ENCODE measurements at regions not wholly inside any gene's neighbourhood (a gene's known extent, or its start where the extent isn't known, plus 50 kb on each side); places are given as distances from the start of the nearest gene placed in this dataset.
A peak's percentile ranks its signal among the peaks of the same experiment; 100 is the strongest.
"Not testable (repeated sequence)": the region's sequence is repeated elsewhere in the genome, so short reads cannot be mapped to it uniquely, and the experiment has no call there.

GRCh38 chr7:150046290-150047194, 172.8 kb downstream of the ATP6V0E2 start:
- DNase-seq, result not testable (repeated sequence)

GRCh38 chr7:150047329-150047728, 173.6 kb downstream of the ATP6V0E2 start:
- peak in 19 of 58 donors; percentile 7 to 58 (median 32) for DNase-seq

- DNase-seq, result peak in 15 of 58 donors; percentile 14 to 39 (median 25)
Measured at GRCh38 chr7:150047772-150048171, 174.0 kb downstream of the ATP6V0E2 start.

- peak in 6 of 58 donors; percentile 12 to 46 (median 26) for DNase-seq
Measured at GRCh38 chr7:150048244-150049011, 174.7 kb downstream of the ATP6V0E2 start.

- DNase-seq, result peak in 46 of 58 donors; percentile 12 to 73 (median 48)
Measured at GRCh38 chr7:150049012-150049655, 175.4 kb downstream of the ATP6V0E2 start.

- DNase-seq, result not testable (repeated sequence)
Measured at GRCh38 chr7:150053396-150053795, 179.6 kb downstream of the ATP6V0E2 start.

GRCh38 chr7:150054242-150054641, 180.5 kb downstream of the ATP6V0E2 start:
- DNase-seq, result not testable (repeated sequence)

GRCh38 chr7:150060259-150061221, 186.8 kb downstream of the ATP6V0E2 start:
- not testable (repeated sequence) for DNase-seq

- DNase-seq, result peak in 1 of 58 donors; percentile 4
Measured at GRCh38 chr7:150063195-150063594, 189.4 kb downstream of the ATP6V0E2 start.

- peak in 1 of 58 donors; percentile 4 for DNase-seq
Measured at GRCh38 chr7:150069555-150070313, 196.0 kb downstream of the ATP6V0E2 start.

GRCh38 chr7:150077543-150077942, 203.8 kb downstream of the ATP6V0E2 start:
- not testable (repeated sequence) for DNase-seq

- not testable (repeated sequence) for DNase-seq
Measured at GRCh38 chr7:150081865-150082264, 208.1 kb downstream of the ATP6V0E2 start.

- not testable (repeated sequence) for DNase-seq
Measured at GRCh38 chr7:150084724-150085123, 211.0 kb downstream of the ATP6V0E2 start.

GRCh38 chr7:150087478-150087877, 213.7 kb downstream of the ATP6V0E2 start:
- DNase-seq, result not testable (repeated sequence)

GRCh38 chr7:150089139-150089538, 215.4 kb downstream of the ATP6V0E2 start:
- not testable (repeated sequence) for DNase-seq

- not testable (repeated sequence) for DNase-seq
Measured at GRCh38 chr7:150090776-150091175, 217.0 kb downstream of the ATP6V0E2 start.

GRCh38 chr7:150093897-150094296, 220.1 kb downstream of the ATP6V0E2 start:
- DNase-seq, result not testable (repeated sequence)

GRCh38 chr7:150096213-150096994, 222.6 kb downstream of the ATP6V0E2 start:
- peak in 3 of 58 donors; percentile 1 to 5 (median 2) for DNase-seq

All from anterior cingulate cortex (tissue), 58 donors.